NCI-H1417 treated with DMSO at 0.1 percent for 48 hours (cell line): ENCODE measurements at regions not wholly inside any gene's neighbourhood (a gene's known extent, or its start where the extent isn't known, plus 50 kb on each side); places are given as distances from the start of the nearest gene placed in this dataset.

Source experiments
- DNase-seq: peaks from one replicate; lab custom pipeline; 2025; lab: John Stamatoyannopoulos, UW

- no peak for DNase-seq
Measured at GRCh38 chr17:77364941-77365583, 224.3 kb downstream of the SEC14L1 start.

- DNase-seq = no peak
Measured at GRCh38 chr17:77365584-77366186, 224.9 kb downstream of the SEC14L1 start.

GRCh38 chr17:77366206-77366557, 225.4 kb downstream of the SEC14L1 start:
- no peak for DNase-seq

- DNase-seq = no peak
Measured at GRCh38 chr17:77366558-77367245, 225.9 kb downstream of the SEC14L1 start.

GRCh38 chr17:77369544-77369971, 228.8 kb downstream of the SEC14L1 start:
- no peak for DNase-seq

GRCh38 chr17:77370586-77370985, 229.8 kb downstream of the SEC14L1 start:
- no peak for DNase-seq

GRCh38 chr17:77371117-77371887, 230.5 kb downstream of the SEC14L1 start:
- DNase-seq = no peak

GRCh38 chr17:77371888-77372443, 231.2 kb downstream of the SEC14L1 start:
- no peak for DNase-seq

- no peak for DNase-seq
Measured at GRCh38 chr17:77372444-77373298, 231.9 kb downstream of the SEC14L1 start.

GRCh38 chr17:77373299-77374169, 232.8 kb downstream of the SEC14L1 start:
- no peak for DNase-seq

GRCh38 chr17:77374170-77374936, 233.6 kb downstream of the SEC14L1 start:
- DNase-seq = no peak

GRCh38 chr17:77375108-77375916, 234.5 kb downstream of the SEC14L1 start:
- no peak for DNase-seq

GRCh38 chr17:77375917-77376651, 235.3 kb downstream of the SEC14L1 start:
- DNase-seq = no peak

- DNase-seq = no peak
Measured at GRCh38 chr17:77376795-77377709, 236.3 kb downstream of the SEC14L1 start.

- no peak for DNase-seq
Measured at GRCh38 chr17:77377710-77378235, 237.0 kb downstream of the SEC14L1 start.

- no peak for DNase-seq
Measured at GRCh38 chr17:77378318-77379064, 237.7 kb downstream of the SEC14L1 start.
